Left lung (tissue), 4 donors: ENCODE measurements at regions not wholly inside any gene's neighbourhood (a gene's known extent, or its start where the extent isn't known, plus 50 kb on each side); places are given as distances from the start of the nearest gene placed in this dataset.

Experiments
- ATAC-seq: fragments of 200-7000 bp; cut with Tn5 transposase; one replicate; pipeline ENCODE4 v1.9.1; 2020; ENCODE audit warnings: moderate library complexity
- DNase-seq, 4 donors: peaks; one replicate each; pipeline ENCODE4 v3.0.0-alpha.2; 2013 to 2020
- H3K27ac ChIP-seq, 2 donors: fragments of 200-600 bp; sonication (generic) in 1 of 2; one replicate each; pipeline versions ENCODE4 v1.5.0 to v1.8.0; 2020 to 2021
- H3K27me3 ChIP-seq, 2 donors: fragments of 200-600 bp; sonication (generic) in 1 of 2; one replicate each; pipeline versions ENCODE4 v1.5.0 to v1.8.0; 2020 to 2021
- H3K36me3 ChIP-seq, 2 donors: fragments of 200-600 bp; sonication (generic) in 1 of 2; one replicate each; pipeline versions ENCODE4 v1.5.0 to v1.8.0; 2020 to 2021
- H3K4me1 ChIP-seq, 2 donors: fragments of 200-600 bp; one replicate each; pipeline ENCODE4 v1.8.0; 2021
- H3K4me3 ChIP-seq, 2 donors: fragments of 200-600 bp; sonication (generic) in 1 of 2; one replicate each; pipeline versions ENCODE4 v1.5.0 to v1.8.0; 2020 to 2021; ENCODE audit warnings: mild to moderate bottlenecking in 1 of 2
- H3K9me3 ChIP-seq, 2 donors: fragments of 200-600 bp; sonication (generic) in 1 of 2; one replicate each; pipeline versions ENCODE4 v1.5.0 to v1.8.0; 2020 to 2021
- CTCF ChIP-seq, 2 donors: fragments of 200-600 bp; sonication (generic) in 1 of 2; IDR thresholded peaks; one replicate each; pipeline versions ENCODE4 v1.5.0 to v1.8.0; 2021; ENCODE audit warnings: antibody characterized with exemption in 2 of 2
- intact Hi-C, 2 donors: fragments of 100-400 bp; cut with DNase I; formaldehyde crosslinking; loops; one replicate each; pipeline versions ENCODE4 v1.11.2 to v1.14.2; 2022
- donor health status: DM: no; HTN: yes; CAD: no.
- donor health status: DM: no; HTN: no; CAD: no.

DNA sequence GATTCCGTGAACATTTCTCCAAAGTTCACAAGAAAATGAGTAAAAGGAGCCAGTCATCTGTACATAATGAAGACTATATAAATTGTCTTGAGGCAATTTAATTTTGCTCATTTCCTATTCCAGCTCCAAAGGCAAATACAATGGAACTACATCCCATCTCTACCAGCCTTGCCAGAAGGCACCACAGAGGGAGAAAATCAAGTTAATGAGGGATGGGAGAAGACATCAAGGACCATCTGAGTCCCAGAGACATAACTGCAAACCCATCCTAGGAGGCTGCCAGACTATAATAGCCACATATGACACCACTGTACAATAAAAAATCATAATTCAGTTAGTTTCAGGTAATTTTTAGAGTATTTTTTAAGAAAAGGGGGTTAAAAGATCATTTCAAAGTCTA lies 136.3 kb upstream of the RGMB start:
- no peak overlapping the region for H3K27ac ChIP-seq
- no peaks in the 10 kb centered on the region for H3K4me1 ChIP-seq
- H3K36me3 ChIP-seq: no peaks in the 10 kb centered on the region
- no peaks in the 10 kb centered on the region for H3K27me3 ChIP-seq
- DNase-seq (no peak), ATAC-seq (no peak)
- H3K9me3 ChIP-seq: no peaks in the 10 kb centered on the region
- TF ChIP-seq CTCF (IDR thresholded peaks at IDR 0.05): no peak
- H3K4me3 ChIP-seq: no peak overlapping the region
- intact Hi-C loops: no loop called here

DNA sequence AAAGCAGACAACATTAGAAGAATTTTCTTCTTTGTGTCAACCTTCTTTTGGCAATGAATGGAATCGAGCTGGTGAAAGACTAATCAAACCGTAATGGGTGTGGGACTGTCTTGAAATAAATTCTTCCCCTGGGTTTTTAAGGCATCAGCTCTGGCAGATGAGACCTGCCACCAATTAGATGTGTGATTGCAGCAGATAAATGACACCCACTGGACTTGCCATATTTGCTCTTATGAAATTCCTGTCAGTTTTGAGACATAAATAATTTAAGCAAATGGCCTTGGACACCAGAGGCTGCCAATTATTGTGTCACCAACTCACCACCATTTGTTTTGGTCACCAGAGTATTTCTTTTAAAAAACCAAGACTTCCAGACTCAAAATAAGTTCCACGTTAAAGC lies 135.9 kb upstream of the RGMB start:
- ATAC-seq (no peak), DNase-seq (no peak)
- no peaks in the 10 kb centered on the region for H3K27me3 ChIP-seq
- intact Hi-C loops: no loop called here
- no peak overlapping the region for H3K27ac ChIP-seq
- no peak overlapping the region for H3K4me3 ChIP-seq
- no peaks in the 10 kb centered on the region for H3K9me3 ChIP-seq
- H3K36me3 ChIP-seq: no peaks in the 10 kb centered on the region
- no peaks in the 10 kb centered on the region for H3K4me1 ChIP-seq
- TF ChIP-seq CTCF (IDR thresholded peaks at IDR 0.05): no peak

DNA sequence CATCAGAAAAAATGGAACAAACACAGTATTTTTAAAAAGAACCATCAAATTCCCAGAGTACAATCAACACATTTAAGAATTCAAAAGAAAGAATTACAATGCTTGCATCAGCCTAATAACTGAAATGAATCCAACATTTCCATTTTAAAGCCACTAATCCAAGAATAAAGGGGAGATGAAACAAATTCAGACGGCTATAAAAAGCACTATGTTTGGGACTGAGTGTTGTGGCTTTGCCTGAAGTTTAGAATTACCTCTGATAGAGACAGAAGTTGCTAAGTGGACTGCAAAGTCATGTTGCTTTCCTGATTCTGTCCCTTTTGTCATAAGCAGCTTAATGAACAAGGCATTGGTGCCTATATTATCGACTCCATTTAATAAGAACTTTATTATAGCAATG lies 135.4 kb upstream of the RGMB start:
- Histone ChIP-seq H3K4me3 (no peak overlapping the region), H3K9me3 (no peaks in the 10 kb centered on the region), H3K27me3 (no peaks in the 10 kb centered on the region), H3K36me3 (no peaks in the 10 kb centered on the region), H3K4me1 (no peaks in the 10 kb centered on the region), H3K27ac (no peak overlapping the region)
- intact Hi-C loops: no loop called here
- DNase-seq: no peak
- no peak for ATAC-seq
- no peak for TF ChIP-seq CTCF (IDR thresholded peaks at IDR 0.05)

DNA sequence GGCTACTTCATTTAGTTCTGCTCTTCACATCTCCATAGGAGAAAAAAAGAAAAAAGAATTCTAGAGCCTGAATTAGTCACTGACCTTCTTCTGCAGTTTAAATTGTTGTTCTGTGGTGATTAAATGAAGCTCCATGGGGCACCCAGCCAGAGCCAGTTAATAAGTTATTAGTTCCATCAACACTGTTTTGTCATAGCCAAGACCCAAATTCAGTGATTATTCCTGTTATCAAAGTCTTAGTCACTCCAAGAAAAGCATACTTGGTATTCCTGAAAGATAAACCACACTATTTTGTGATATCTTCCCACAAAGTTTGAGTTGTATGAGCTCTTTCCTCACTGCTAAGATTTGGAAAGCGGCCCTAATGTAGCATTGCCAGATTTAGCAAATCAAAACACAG lies 134.8 kb upstream of the RGMB start:
- H3K27me3 ChIP-seq: no peaks in the 10 kb centered on the region
- ATAC-seq (peak; percentile 13), DNase-seq (no peak)
- intact Hi-C loops: no loop called here
- no peak overlapping the region for H3K27ac ChIP-seq
- no peaks in the 10 kb centered on the region for H3K36me3 ChIP-seq
- no peaks in the 10 kb centered on the region for H3K4me1 ChIP-seq
- H3K4me3 ChIP-seq: no peak overlapping the region
- TF ChIP-seq CTCF (IDR thresholded peaks at IDR 0.05): no peak
- H3K9me3 ChIP-seq: no peaks in the 10 kb centered on the region

DNA sequence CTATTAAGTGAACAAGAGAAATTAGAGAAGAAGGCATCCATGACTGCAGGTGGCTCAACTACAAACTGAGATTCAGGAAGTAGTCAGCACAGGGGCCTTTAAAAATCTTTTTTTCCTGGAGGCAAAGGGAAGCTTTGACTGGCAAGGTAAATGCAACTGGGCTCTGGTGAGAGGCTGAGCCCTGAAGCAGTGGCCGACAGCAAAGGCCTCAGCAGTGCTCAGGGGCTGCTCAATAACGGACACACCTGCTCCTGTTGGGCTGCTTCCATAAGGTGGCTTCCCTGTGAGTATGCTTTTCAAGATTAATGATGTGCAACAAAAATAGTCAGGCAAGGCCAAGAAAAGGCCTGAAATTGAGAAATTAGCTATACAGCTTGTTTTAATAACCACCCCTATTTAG lies 134.2 kb upstream of the RGMB start:
- intact Hi-C loops: no loop called here

More for the DNA sequence above, 134.2 kb upstream of the RGMB start:
- Histone ChIP-seq H3K4me3 (no peak overlapping the region), H3K9me3 (no peaks in the 10 kb centered on the region), H3K36me3 (no peaks in the 10 kb centered on the region), H3K4me1 (no peaks in the 10 kb centered on the region), H3K27me3 (no peaks in the 10 kb centered on the region), H3K27ac (no peak overlapping the region)
- no peak for ATAC-seq
- TF ChIP-seq CTCF (IDR thresholded peaks at IDR 0.05): no peak
- no peak for DNase-seq
